Progenitor cell of endocrine pancreas (in vitro differentiated cells): ENCODE measurements at regions not wholly inside any gene's neighbourhood (a gene's known extent, or its start where the extent isn't known, plus 50 kb on each side); places are given as distances from the start of the nearest gene placed in this dataset.

Source experiments
- DNase-seq: peaks from one replicate; pipeline ENCODE4 v3.0.0; 2021; ENCODE audit warnings: low spot score; ENCODE audit not compliant: unreplicated experiment
- H3K27ac Mint-ChIP-seq: 2 replicates; pipeline ENCODE4 v1.8.0; 2021; ENCODE audit warnings: mild to moderate bottlenecking, moderate library complexity, mixed read lengths
- H3K27me3 Mint-ChIP-seq: 2 replicates; pipeline ENCODE4 v1.8.0; 2021; ENCODE audit warnings: mixed read lengths
- H3K36me3 Mint-ChIP-seq: 2 replicates; pipeline ENCODE4 v1.8.0; 2022; ENCODE audit warnings: mixed read lengths; ENCODE audit not compliant: insufficient read depth
- H3K4me1 Mint-ChIP-seq: 2 replicates; pipeline ENCODE4 v1.8.0; 2021; ENCODE audit warnings: low read depth, mixed read lengths
- H3K4me3 Mint-ChIP-seq: 2 replicates; pipeline ENCODE4 v1.8.0; 2021; ENCODE audit warnings: low read depth, mild to moderate bottlenecking, moderate library complexity, mixed read lengths
- H3K9me3 Mint-ChIP-seq: 2 replicates; pipeline ENCODE4 v1.8.0; 2021; ENCODE audit warnings: low read depth, mixed read lengths
- CTCF ChIP-seq: fragments of 200-600 bp; sonication (generic); IDR thresholded peaks from one replicate; pipeline ENCODE4 v1.5.0; 2021; ENCODE audit warnings: antibody characterized with exemption, mild to moderate bottlenecking; ENCODE audit not compliant: unreplicated experiment

DNA sequence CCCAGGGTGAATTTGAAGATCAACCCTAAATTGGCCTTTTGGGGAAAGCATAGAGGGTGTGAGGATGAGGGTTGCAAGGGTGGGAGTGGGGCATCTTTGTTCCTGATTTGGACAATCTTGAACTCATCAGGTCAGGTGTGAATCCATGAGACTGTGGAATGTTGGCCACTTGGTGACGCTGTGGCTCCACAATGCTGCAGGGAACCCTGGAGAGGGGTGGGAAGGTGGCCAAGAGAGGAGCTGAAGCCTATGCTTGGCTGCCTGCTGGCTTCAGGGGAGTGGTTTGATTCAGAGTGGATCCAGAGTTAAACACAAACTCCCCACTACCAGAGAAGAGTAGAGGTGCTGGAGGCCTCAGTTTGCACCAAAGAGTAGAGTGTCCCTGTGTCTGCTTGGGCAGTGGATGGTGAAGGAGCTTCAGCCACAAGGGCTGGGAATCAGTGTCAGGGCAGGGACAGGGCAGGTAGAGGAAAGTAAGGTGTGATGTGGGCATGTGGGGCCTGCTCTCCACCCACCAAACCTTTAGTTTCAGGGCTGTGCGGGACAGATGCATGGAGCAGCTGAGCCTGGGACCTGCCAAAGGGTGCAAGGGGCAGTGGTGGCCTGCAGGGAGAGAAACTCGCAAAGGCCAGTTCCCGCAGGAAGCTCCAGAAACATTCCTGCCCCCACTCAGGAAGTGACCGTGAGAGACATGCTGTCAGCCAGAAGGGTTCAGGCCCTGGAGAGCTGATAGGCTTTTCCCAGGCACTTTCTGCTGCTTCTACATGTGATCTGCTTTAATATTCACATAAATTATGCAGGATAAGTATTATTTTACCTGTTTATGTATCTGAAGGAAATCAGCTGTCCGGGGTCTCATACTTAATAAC is 81.0 kb upstream of the PRSS58 start:
- peaks cover 6% of the 10 kb centered on the region for H3K27me3 Mint-ChIP-seq
- TF ChIP-seq CTCF = peak; percentile 53
- no peak for DNase-seq
- H3K4me1 Mint-ChIP-seq = no peaks in the 10 kb centered on the region
- no peak overlapping the region for H3K4me3 Mint-ChIP-seq
- H3K36me3 Mint-ChIP-seq = no peaks in the 10 kb centered on the region
- H3K27ac Mint-ChIP-seq = no peak overlapping the region
- no peaks in the 10 kb centered on the region for H3K9me3 Mint-ChIP-seq

DNA sequence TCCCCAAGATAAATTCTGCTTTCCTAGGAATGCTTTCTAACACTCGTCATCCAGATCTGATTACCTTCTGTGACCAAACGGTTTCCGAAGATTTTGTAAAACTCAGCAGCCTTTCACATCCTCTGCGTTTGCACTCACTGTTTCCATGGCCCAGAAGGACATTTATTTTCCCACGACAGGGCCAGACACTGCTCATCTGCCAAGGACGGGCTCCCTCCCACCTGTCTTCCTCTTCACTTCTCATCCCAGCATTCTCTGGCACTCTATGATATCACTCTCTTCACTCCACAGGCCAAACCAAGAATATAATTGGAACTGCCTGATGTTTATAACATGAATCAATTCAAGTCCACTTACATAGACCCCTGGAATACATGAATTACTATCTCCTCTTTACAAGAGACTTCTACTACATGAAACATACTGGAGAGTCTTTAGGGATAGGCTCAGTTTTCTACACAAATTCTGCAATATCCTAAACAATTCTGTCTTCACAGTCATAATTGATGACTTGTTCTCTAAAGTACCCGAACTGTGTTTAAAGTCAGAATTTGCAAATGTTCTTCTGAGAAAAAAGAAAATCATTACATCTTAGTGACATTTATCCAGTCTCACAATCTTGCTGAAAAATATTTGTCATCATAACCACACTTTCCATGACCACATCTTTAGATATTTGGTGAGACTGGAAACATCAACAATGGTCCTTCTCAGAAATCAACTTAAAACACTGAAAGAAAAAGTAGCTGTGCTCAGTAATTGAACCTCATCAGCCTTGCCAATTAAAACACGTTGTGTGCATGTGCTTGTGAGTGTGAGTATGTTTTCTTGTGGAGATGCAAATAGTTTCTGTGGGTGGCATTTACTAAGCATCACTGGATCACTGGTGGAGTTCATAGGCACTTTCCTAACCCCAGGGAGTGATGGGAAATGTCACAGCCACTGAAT is 79.5 kb upstream of the PRSS58 start:
- TF ChIP-seq CTCF = no peak
- no peak overlapping the region for H3K27ac Mint-ChIP-seq
- H3K4me3 Mint-ChIP-seq = no peak overlapping the region
- DNase-seq = no peak
- no peaks in the 10 kb centered on the region for H3K4me1 Mint-ChIP-seq
- H3K9me3 Mint-ChIP-seq = no peaks in the 10 kb centered on the region
- no peaks in the 10 kb centered on the region for H3K36me3 Mint-ChIP-seq
- H3K27me3 Mint-ChIP-seq = peaks cover 4% of the 10 kb centered on the region

DNA sequence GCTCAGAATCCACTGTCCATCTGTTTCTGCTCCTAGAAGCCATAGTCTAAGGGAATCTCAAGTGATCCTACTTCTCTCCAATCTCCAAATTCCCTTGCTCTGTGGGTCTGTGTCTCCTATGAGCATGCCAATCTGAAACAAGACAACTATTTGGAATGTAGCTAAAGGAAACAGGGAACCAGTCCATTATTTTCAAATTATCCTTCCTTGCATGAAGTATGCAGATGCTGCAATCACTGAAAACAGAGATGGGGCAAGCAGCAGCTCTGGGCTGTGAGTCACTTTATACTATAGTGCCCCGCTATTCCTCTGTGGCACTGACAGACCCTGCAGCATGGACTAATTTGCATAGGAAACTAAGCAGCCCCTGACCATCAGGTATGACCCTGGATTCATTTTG is 76.9 kb upstream of the PRSS58 start:
- Mint-ChIP-seq H3K9me3 (no peaks in the 10 kb centered on the region), H3K27me3 (peaks cover 4% of the 10 kb centered on the region), H3K4me3 (no peak overlapping the region), H3K27ac (no peak overlapping the region), H3K4me1 (no peaks in the 10 kb centered on the region), H3K36me3 (no peaks in the 10 kb centered on the region)
- no peak for DNase-seq
- no peak for TF ChIP-seq CTCF

- no peak for DNase-seq
- Mint-ChIP-seq H3K27ac (no peak overlapping the region), H3K4me1 (peaks cover 1% of the 10 kb centered on the region), H3K9me3 (no peaks in the 10 kb centered on the region), H3K4me3 (no peak overlapping the region), H3K36me3 (no peaks in the 10 kb centered on the region), H3K27me3 (peaks cover 4% of the 10 kb centered on the region)
- no peak for TF ChIP-seq CTCF
Observed at GRCh38 chr7:142334236-142334635, 76.4 kb upstream of the PRSS58 start.

DNA sequence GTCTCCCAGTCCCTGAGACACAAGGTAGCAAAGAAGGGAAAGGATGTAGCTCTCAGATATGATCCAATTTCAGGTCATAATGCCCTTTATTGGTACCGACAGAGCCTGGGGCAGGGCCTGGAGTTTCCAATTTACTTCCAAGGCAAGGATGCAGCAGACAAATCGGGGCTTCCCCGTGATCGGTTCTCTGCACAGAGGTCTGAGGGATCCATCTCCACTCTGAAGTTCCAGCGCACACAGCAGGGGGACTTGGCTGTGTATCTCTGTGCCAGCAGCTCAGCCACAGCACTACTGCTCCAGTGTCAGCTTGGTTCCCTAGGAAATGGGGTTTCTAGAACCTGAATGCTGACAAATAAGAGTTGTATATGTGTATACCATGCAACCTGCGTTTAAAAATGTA is 74.6 kb upstream of the PRSS58 start:
- H3K4me1 Mint-ChIP-seq = peaks cover 2% of the 10 kb centered on the region
- no peak for TF ChIP-seq CTCF
- H3K36me3 Mint-ChIP-seq = no peaks in the 10 kb centered on the region
- peaks cover 4% of the 10 kb centered on the region for H3K27me3 Mint-ChIP-seq
- DNase-seq = no peak
- H3K4me3 Mint-ChIP-seq = no peak overlapping the region
- H3K9me3 Mint-ChIP-seq = no peaks in the 10 kb centered on the region
- no peak overlapping the region for H3K27ac Mint-ChIP-seq
